IMR-90 (cell line): ENCODE measurements at regions not wholly inside any gene's neighbourhood (a gene's known extent, or its start where the extent isn't known, plus 50 kb on each side); places are given as distances from the start of the nearest gene placed in this dataset.

Source experiments
- ATAC-seq: fragments of 200-7000 bp; cut with Tn5 transposase; 2 replicates; pipeline ENCODE4 v1.9.1; 2020; ENCODE audit warnings: low read depth, mild to moderate bottlenecking, moderate library complexity
- BruUV-seq: library from RNA; stranded (reverse); fragments of 400-500 nt; replicated peaks from 2 replicates; lab custom pipeline; 2021; lab: Mats Ljungman, UMichigan
- CTCF ChIA-PET: fragments of 300-600 bp; formaldehyde crosslinking; extraction: SDS; loops from one replicate; lab custom pipeline; 2021; ENCODE audit warnings: antibody characterized with exemption; lab: Yijun Ruan, JAX
- POLR2A ChIA-PET: fragments of 300-600 bp; sonication (Branson Sonifier 250); formaldehyde crosslinking; loops from one replicate; lab custom pipeline; 2022; ENCODE audit warnings: antibody characterized with exemption; ENCODE audit not compliant: unreplicated experiment; lab: Charles Lee
- DNase-seq: peaks from one replicate; pipeline ENCODE4 v3.0.0; 2013
- H2AFZ ChIP-seq: replicated peaks from 2 replicates; pipeline ENCODE3; 2013; ENCODE audit warnings: low read length, mild to moderate bottlenecking; ENCODE audit not compliant: poor library complexity
- H2AK5ac ChIP-seq: 2 replicates; pipeline ENCODE4 v1.6.1; 2013; ENCODE audit warnings: low read depth, low read length, inconsistent platforms
- H2AK9ac ChIP-seq: replicated peaks from 2 replicates; pipeline ENCODE3; 2013; ENCODE audit warnings: mild to moderate bottlenecking, low read depth, low read length, moderate library complexity; ENCODE audit not compliant: poor library complexity
- H2BK120ac ChIP-seq: 2 replicates; pipeline ENCODE4 v1.6.1; 2013; ENCODE audit warnings: low read depth, low read length, inconsistent platforms
- H2BK15ac ChIP-seq: 3 replicates; pipeline ENCODE4 v1.6.1; 2013; ENCODE audit warnings: low read depth, low read length, inconsistent platforms
- H2BK20ac ChIP-seq: 2 replicates; pipeline ENCODE4 v1.6.1; 2013; ENCODE audit warnings: low read depth, mild to moderate bottlenecking, inconsistent platforms, low read length, moderate library complexity
- H2BK5ac ChIP-seq: 2 replicates; pipeline ENCODE4 v1.6.1; 2013; ENCODE audit warnings: mild to moderate bottlenecking, low read depth, low read length, inconsistent platforms; ENCODE audit not compliant: poor library complexity, severe bottlenecking
- H3K14ac ChIP-seq: replicated peaks from 2 replicates; pipeline ENCODE4 v1.6.1; 2013; ENCODE audit warnings: low read depth, low read length, inconsistent platforms
- H3K18ac ChIP-seq: 2 replicates; pipeline ENCODE4 v1.6.1; 2013; ENCODE audit warnings: low read depth, low read length, control low read depth
- H3K23ac ChIP-seq: 2 replicates; pipeline ENCODE4 v1.6.1; 2013; ENCODE audit warnings: low read depth, low read length, inconsistent platforms
- H3K27ac ChIP-seq: 2 replicates; pipeline ENCODE4 v1.5.1; 2013; ENCODE audit warnings: mild to moderate bottlenecking, control low read depth, low read length; ENCODE audit not compliant: insufficient read depth
- H3K27me3 ChIP-seq: 2 replicates; pipeline ENCODE4 v1.6.1; 2013; ENCODE audit warnings: low read length; ENCODE audit not compliant: control insufficient read depth, insufficient read depth
- H3K36me3 ChIP-seq: 2 replicates; pipeline ENCODE4 v1.6.1; 2013; ENCODE audit warnings: low read length, mixed read lengths; ENCODE audit not compliant: control insufficient read depth, insufficient read depth
- H3K4ac ChIP-seq: 2 replicates; pipeline ENCODE4 v1.6.1; 2013; ENCODE audit warnings: low read depth, low read length, inconsistent platforms
- H3K4me1 ChIP-seq: 2 replicates; pipeline ENCODE4 v1.6.1; 2013; ENCODE audit warnings: low read length, mixed read lengths; ENCODE audit not compliant: control insufficient read depth, insufficient read depth
- H3K4me2 ChIP-seq: 2 replicates; pipeline ENCODE4 v1.6.1; 2013; ENCODE audit warnings: low read depth, mild to moderate bottlenecking, control low read depth, low read length, moderate library complexity
- H3K4me3 ChIP-seq: 2 replicates; pipeline ENCODE4 v1.5.1; 2013; ENCODE audit warnings: low read depth, mild to moderate bottlenecking, control low read depth, low read length, moderate library complexity; ENCODE audit not compliant: insufficient read depth
- H3K56ac ChIP-seq: 2 replicates; pipeline ENCODE4 v1.6.1; 2013; ENCODE audit warnings: low read length, inconsistent platforms; ENCODE audit not compliant: insufficient read depth; ENCODE audit errors: extremely low read depth
- H3K79me1 ChIP-seq, 2 experiments: 2 replicates each; pipeline ENCODE4 v1.6.1; 2013; ENCODE audit warnings: low read length in 2 of 2, inconsistent platforms in 1 of 2, low read depth in 1 of 2
- H3K9ac ChIP-seq: 2 replicates; pipeline ENCODE4 v1.6.1; 2013; ENCODE audit warnings: low read depth, low read length, control low read depth
- H3K9me1 ChIP-seq: 2 replicates; pipeline ENCODE4 v1.6.1; 2013; ENCODE audit warnings: low read length, inconsistent platforms; ENCODE audit not compliant: insufficient read depth
- H3K9me3 ChIP-seq: 2 replicates; pipeline ENCODE4 v1.6.1; 2013; ENCODE audit warnings: low read length; ENCODE audit not compliant: control insufficient read depth, insufficient read depth
- H4K20me1 ChIP-seq: 2 replicates; pipeline ENCODE4 v1.6.1; 2013; ENCODE audit warnings: low read length, inconsistent platforms; ENCODE audit not compliant: insufficient read depth
- H4K5ac ChIP-seq: 2 replicates; pipeline ENCODE4 v1.6.1; 2013; ENCODE audit warnings: mild to moderate bottlenecking, low read depth, low read length, control low read depth
- H4K8ac ChIP-seq, 2 experiments: 2 replicates each; pipeline ENCODE4 v1.6.1; 2013; ENCODE audit warnings: low read depth in 2 of 2, low read length in 2 of 2, control low read depth in 1 of 2, inconsistent platforms in 1 of 2
- H4K91ac ChIP-seq: 2 replicates; pipeline ENCODE4 v1.6.1; 2013; ENCODE audit warnings: low read depth, low read length, inconsistent platforms; ENCODE audit not compliant: insufficient read depth
- BHLHE40 ChIP-seq: fragments of 150-350 bp; IDR thresholded peaks from 2 replicates; pipeline ENCODE4 v1.6.1; 2016; ENCODE audit warnings: mild to moderate bottlenecking, low read depth, low read length
- CEBPB ChIP-seq: IDR thresholded peaks from 2 replicates; pipeline ENCODE4 v1.6.1; 2012; ENCODE audit warnings: low read depth, low read length, improper control_type of control experiment
- CHD1 ChIP-seq: IDR thresholded peaks from 2 replicates; pipeline ENCODE4 v1.6.1; 2012; ENCODE audit warnings: low read depth, low read length, improper control_type of control experiment
- FOS ChIP-seq: fragments of 150-350 bp; IDR thresholded peaks from 2 replicates; pipeline ENCODE4 v1.6.1; 2016; ENCODE audit warnings: low read depth, low read length
- MAFK ChIP-seq: IDR thresholded peaks from 2 replicates; pipeline ENCODE4 v1.6.1; 2012; ENCODE audit warnings: low read depth, low read length, improper control_type of control experiment
- MAZ ChIP-seq: IDR thresholded peaks from 2 replicates; pipeline ENCODE4 v1.6.1; 2012; ENCODE audit warnings: low read depth, mild to moderate bottlenecking, low read length, improper control_type of control experiment, moderate library complexity, borderline replicate concordance
- MXI1 ChIP-seq: IDR thresholded peaks from 2 replicates; pipeline ENCODE4 v1.6.1; 2012; ENCODE audit warnings: low read depth, mild to moderate bottlenecking, low read length, moderate library complexity, borderline replicate concordance
- NFE2L2 ChIP-seq: fragments of 150-350 bp; IDR thresholded peaks from 2 replicates; pipeline ENCODE4 v1.6.1; 2016; ENCODE audit warnings: low read depth, mild to moderate bottlenecking, low read length
- POLR2A ChIP-seq: IDR thresholded peaks from 2 replicates; pipeline ENCODE4 v1.6.1; 2012; ENCODE audit warnings: mild to moderate bottlenecking, low read depth, low read length
- RAD21 ChIP-seq: IDR thresholded peaks from 2 replicates; pipeline ENCODE4 v1.6.1; 2012; ENCODE audit warnings: low read length, improper control_type of control experiment
- RCOR1 ChIP-seq: IDR thresholded peaks from 2 replicates; pipeline ENCODE4 v1.6.1; 2012; ENCODE audit warnings: mild to moderate bottlenecking, low read length, improper control_type of control experiment; ENCODE audit not compliant: insufficient replicate concordance
- RFX5 ChIP-seq: IDR thresholded peaks from 2 replicates; pipeline ENCODE4 v1.8.0; 2012; ENCODE audit warnings: low read depth, mild to moderate bottlenecking, low read length, moderate library complexity
- SMC3 ChIP-seq: fragments of 150-350 bp; IDR thresholded peaks from 2 replicates; pipeline ENCODE4 v1.6.1; 2016; ENCODE audit warnings: low read depth, mild to moderate bottlenecking, antibody characterized with exemption, low read length, moderate library complexity
- WGBS, 2 experiments: methylation state at CpG; one replicate each; pipeline versions ENCODE4 v1.1.5 to v1.1.7; 2013; ENCODE audit warnings: missing lambda C conversion rate in 2 of 2; ENCODE audit not compliant: insufficient read length in 1 of 2; ENCODE audit errors: extremely low coverage in 2 of 2; 5-methylcytosine and 5-hydroxymethylcytosine counted together
- dilution Hi-C: fragments of 300-500 bp; cut with HindIII; formaldehyde crosslinking; loops from one replicate; pipeline ENCODE4 v1.14.3; 2018; ENCODE audit warnings: low sequenced_read_pairs; ENCODE audit not compliant: unreplicated experiment
- in situ Hi-C: fragments of 300-500 bp; cut with MboI; formaldehyde crosslinking; loops from 3 replicates; pipeline ENCODE4 v1.14.3; 2019; ENCODE audit warnings: low sequenced_read_pairs, inconsistent platforms, mixed read lengths
- intact Hi-C: fragments of 100-400 bp; cut with micrococcal nuclease; formaldehyde crosslinking; loops from 2 replicates; pipeline ENCODE4 v1.10.0; 2022
- TF ChIP-seq, protein P1 (sequence below): fragments of 150-350 bp; IDR thresholded peaks from 2 replicates; pipeline ENCODE4 v1.6.1; 2017; ENCODE audit warnings: mild to moderate bottlenecking, antibody characterized with exemption, low read length, low read depth
- TF ChIP-seq, protein P2 (sequence below): conservative IDR thresholded peaks from 2 replicates; pipeline ENCODE4 v1.5.1; 2012; ENCODE audit warnings: mild to moderate bottlenecking, low read depth, low read length, improper control_type of control experiment
- TF ChIP-seq, protein P3 (sequence below): fragments of 150-350 bp; IDR thresholded peaks from 2 replicates; pipeline ENCODE4 v1.6.1; 2016; ENCODE audit warnings: low read depth, mild to moderate bottlenecking, low read length, moderate library complexity, borderline replicate concordance

DNA sequence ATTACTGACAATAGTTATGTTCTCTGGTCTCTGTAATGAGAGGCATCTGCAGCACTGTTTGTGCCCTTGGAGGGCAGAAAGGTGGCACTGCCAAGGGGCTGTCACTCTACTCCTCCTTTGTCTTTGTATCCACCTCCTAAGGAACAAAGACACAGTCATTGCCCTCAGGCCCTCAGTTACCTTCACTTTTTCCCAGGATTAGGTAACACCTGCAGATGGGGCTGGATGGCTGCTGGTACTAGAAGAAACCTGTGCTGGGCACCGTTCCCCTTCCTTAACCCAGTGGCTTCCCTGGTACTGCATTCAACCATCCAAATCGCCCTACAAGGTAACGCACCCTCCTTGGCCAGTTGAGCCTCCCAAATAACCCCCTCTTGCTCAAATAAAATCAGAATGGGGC lies 246.9 kb upstream of the NEBL start:
- H3K36me3 ChIP-seq = no peaks in the 10 kb centered on the region
- H3K4me3 ChIP-seq = no peak overlapping the region
- H3K4me2 ChIP-seq = no peak overlapping the region
- ChIA-PET CTCF (no interaction called here), POLR2A (no interaction called here)
- no peak overlapping the region for H2BK120ac ChIP-seq
- dilution Hi-C loops = no loop called here
- H2AFZ ChIP-seq = no peak overlapping the region
- H2BK15ac ChIP-seq = no peak overlapping the region
- H3K9ac ChIP-seq = no peak overlapping the region
- BruUV-seq = no TSS peak
- no peaks in the 10 kb centered on the region for H3K9me3 ChIP-seq
- no peak overlapping the region for H2AK9ac ChIP-seq
- in situ Hi-C loops = no loop called here
- H4K8ac ChIP-seq = no peak overlapping the region
- no peak overlapping the region for H3K18ac ChIP-seq
- intact Hi-C loops = no loop called here
- H3K14ac ChIP-seq = no peak overlapping the region
- H3K56ac ChIP-seq = no peak overlapping the region
- H3K9me1 ChIP-seq = no peaks in the 10 kb centered on the region
- H4K91ac ChIP-seq = no peak overlapping the region
- H3K79me1 ChIP-seq = no peaks in the 10 kb centered on the region
- DNase-seq = no peak
- no peak overlapping the region for H4K5ac ChIP-seq
- no peaks in the 10 kb centered on the region for H3K4me1 ChIP-seq
- H3K4ac ChIP-seq = no peak overlapping the region
- no peaks in the 10 kb centered on the region for H4K20me1 ChIP-seq
- WGBS, 2 experiments = 80% methylated on average over 1 of the region's 3 CpGs; no CpG with 5 or more reads in 1 of the 2 experiments
- no peak overlapping the region for H2AK5ac ChIP-seq
- H3K23ac ChIP-seq = no peak overlapping the region
- ATAC-seq = no peak
- no peaks in the 10 kb centered on the region for H3K27me3 ChIP-seq
- TF ChIP-seq, protein P1, sequence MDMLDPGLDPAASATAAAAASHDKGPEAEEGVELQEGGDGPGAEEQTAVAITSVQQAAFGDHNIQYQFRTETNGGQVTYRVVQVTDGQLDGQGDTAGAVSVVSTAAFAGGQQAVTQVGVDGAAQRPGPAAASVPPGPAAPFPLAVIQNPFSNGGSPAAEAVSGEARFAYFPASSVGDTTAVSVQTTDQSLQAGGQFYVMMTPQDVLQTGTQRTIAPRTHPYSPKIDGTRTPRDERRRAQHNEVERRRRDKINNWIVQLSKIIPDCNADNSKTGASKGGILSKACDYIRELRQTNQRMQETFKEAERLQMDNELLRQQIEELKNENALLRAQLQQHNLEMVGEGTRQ = no peak
- TF ChIP-seq RCOR1 = no peak
- TF ChIP-seq RFX5 = no peak
- TF ChIP-seq CHD1 = no peak
- no peak for TF ChIP-seq SMC3
- TF ChIP-seq POLR2A = no peak
- TF ChIP-seq, protein P2, sequence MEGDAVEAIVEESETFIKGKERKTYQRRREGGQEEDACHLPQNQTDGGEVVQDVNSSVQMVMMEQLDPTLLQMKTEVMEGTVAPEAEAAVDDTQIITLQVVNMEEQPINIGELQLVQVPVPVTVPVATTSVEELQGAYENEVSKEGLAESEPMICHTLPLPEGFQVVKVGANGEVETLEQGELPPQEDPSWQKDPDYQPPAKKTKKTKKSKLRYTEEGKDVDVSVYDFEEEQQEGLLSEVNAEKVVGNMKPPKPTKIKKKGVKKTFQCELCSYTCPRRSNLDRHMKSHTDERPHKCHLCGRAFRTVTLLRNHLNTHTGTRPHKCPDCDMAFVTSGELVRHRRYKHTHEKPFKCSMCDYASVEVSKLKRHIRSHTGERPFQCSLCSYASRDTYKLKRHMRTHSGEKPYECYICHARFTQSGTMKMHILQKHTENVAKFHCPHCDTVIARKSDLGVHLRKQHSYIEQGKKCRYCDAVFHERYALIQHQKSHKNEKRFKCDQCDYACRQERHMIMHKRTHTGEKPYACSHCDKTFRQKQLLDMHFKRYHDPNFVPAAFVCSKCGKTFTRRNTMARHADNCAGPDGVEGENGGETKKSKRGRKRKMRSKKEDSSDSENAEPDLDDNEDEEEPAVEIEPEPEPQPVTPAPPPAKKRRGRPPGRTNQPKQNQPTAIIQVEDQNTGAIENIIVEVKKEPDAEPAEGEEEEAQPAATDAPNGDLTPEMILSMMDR = no peak
- TF ChIP-seq RAD21 = no peak
- TF ChIP-seq, protein P3, sequence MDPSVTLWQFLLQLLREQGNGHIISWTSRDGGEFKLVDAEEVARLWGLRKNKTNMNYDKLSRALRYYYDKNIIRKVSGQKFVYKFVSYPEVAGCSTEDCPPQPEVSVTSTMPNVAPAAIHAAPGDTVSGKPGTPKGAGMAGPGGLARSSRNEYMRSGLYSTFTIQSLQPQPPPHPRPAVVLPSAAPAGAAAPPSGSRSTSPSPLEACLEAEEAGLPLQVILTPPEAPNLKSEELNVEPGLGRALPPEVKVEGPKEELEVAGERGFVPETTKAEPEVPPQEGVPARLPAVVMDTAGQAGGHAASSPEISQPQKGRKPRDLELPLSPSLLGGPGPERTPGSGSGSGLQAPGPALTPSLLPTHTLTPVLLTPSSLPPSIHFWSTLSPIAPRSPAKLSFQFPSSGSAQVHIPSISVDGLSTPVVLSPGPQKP = no peak
- TF ChIP-seq MAZ = no peak
- no peak for TF ChIP-seq BHLHE40
- TF ChIP-seq MAFK = no peak
- no peak for TF ChIP-seq NFE2L2
- TF ChIP-seq FOS = no peak
- no peak for TF ChIP-seq MXI1
- no peak for TF ChIP-seq CEBPB
- H2BK20ac ChIP-seq = no peak overlapping the region
- H2BK5ac ChIP-seq = no peak overlapping the region
- H3K27ac ChIP-seq = no peak overlapping the region
